GM12865 (cell line): ENCODE measurements at regions not wholly inside any gene's neighbourhood (a gene's known extent, or its start where the extent isn't known, plus 50 kb on each side); places are given as distances from the start of the nearest gene placed in this dataset.

Experiments
- DNase-seq: peaks from one replicate; pipeline ENCODE4 v3.0.0; 2010; ENCODE audit warnings: low read depth
- H3K4me3 ChIP-seq: 2 replicates; pipeline ENCODE4 v1.5.1; 2011; ENCODE audit warnings: mild to moderate bottlenecking, low read depth, low read length, control low read depth
- CTCF ChIP-seq: IDR thresholded peaks from 2 replicates; pipeline ENCODE4 v1.5.1; 2011; ENCODE audit warnings: low read length, control low read depth, low read depth, inconsistent platforms; ENCODE audit not compliant: insufficient read depth; ENCODE audit errors: missing control alignments

GRCh38 chr1:214941061-214941460 lies 141.5 kb upstream of the KCNK2 start:
- no peak for TF ChIP-seq CTCF
- DNase-seq, result no peak
- no peak overlapping the region for H3K4me3 ChIP-seq

GRCh38 chr1:214943054-214943453 lies 139.5 kb upstream of the KCNK2 start:
- TF ChIP-seq CTCF, result no peak
- H3K4me3 ChIP-seq, result no peak overlapping the region
- DNase-seq, result no peak

- TF ChIP-seq CTCF, result no peak
- no peak overlapping the region for H3K4me3 ChIP-seq
- no peak for DNase-seq
These were observed 135.9 kb upstream of the KCNK2 start for GRCh38 chr1:214946615-214947014.

- no peak for TF ChIP-seq CTCF
- DNase-seq, result peak; percentile 8
- no peak overlapping the region for H3K4me3 ChIP-seq
These were observed 129.9 kb upstream of the KCNK2 start for GRCh38 chr1:214952648-214953047.

- H3K4me3 ChIP-seq, result no peak overlapping the region
- no peak for DNase-seq
- no peak for TF ChIP-seq CTCF
These were observed 128.5 kb upstream of the KCNK2 start for GRCh38 chr1:214953901-214954616.

- H3K4me3 ChIP-seq, result no peak overlapping the region
- no peak for TF ChIP-seq CTCF
- DNase-seq, result no peak
These were observed 128.0 kb upstream of the KCNK2 start for GRCh38 chr1:214954617-214954949.
